HG02588 (cell line): ENCODE measurements at regions not wholly inside any gene's neighbourhood (a gene's known extent, or its start where the extent isn't known, plus 50 kb on each side); places are given as distances from the start of the nearest gene placed in this dataset.

Experiments
- ATAC-seq: cut with Tn5 transposase; IDR thresholded peaks from one replicate; pipeline ENCODE4 v1.9.1; 2021; ENCODE audit warnings: mild to moderate bottlenecking, moderate library complexity; ENCODE audit not compliant: unreplicated experiment

GRCh38 chr4:123788577-123788976 is 392.0 kb downstream of the SPRY1 start:
- no peak for ATAC-seq

- ATAC-seq, result no peak
Measured at GRCh38 chr4:123790681-123791080, 394.1 kb downstream of the SPRY1 start.

GRCh38 chr4:123802082-123802645 is 405.6 kb downstream of the SPRY1 start:
- no peak for ATAC-seq

- no peak for ATAC-seq
Measured at GRCh38 chr4:123802933-123803332, 406.3 kb downstream of the SPRY1 start.

GRCh38 chr4:123804196-123804721 is 407.7 kb downstream of the SPRY1 start:
- ATAC-seq, result no peak

GRCh38 chr4:123806056-123806455 is 409.5 kb downstream of the SPRY1 start:
- ATAC-seq, result no peak

GRCh38 chr4:123807187-123807586 is 410.6 kb downstream of the SPRY1 start:
- ATAC-seq, result no peak

GRCh38 chr4:123807866-123808265 is 411.3 kb downstream of the SPRY1 start:
- ATAC-seq, result no peak

- no peak for ATAC-seq
Measured at GRCh38 chr4:123809864-123810263, 413.3 kb downstream of the SPRY1 start.

GRCh38 chr4:123812066-123812390 is 415.4 kb downstream of the SPRY1 start:
- no peak for ATAC-seq

GRCh38 chr4:123813901-123814300 is 417.3 kb downstream of the SPRY1 start:
- no peak for ATAC-seq

- no peak for ATAC-seq
Measured at GRCh38 chr4:123816462-123816861, 419.9 kb downstream of the SPRY1 start.

- ATAC-seq, result no peak
Measured at GRCh38 chr4:123817025-123817688, 420.6 kb downstream of the SPRY1 start.

GRCh38 chr4:123819362-123820035 is 422.9 kb downstream of the SPRY1 start:
- no peak for ATAC-seq

GRCh38 chr4:123821861-123822260 is 425.3 kb downstream of the SPRY1 start:
- no peak for ATAC-seq

- ATAC-seq, result no peak
Measured at GRCh38 chr4:123822353-123822752, 425.8 kb downstream of the SPRY1 start.

GRCh38 chr4:123823244-123823643 is 426.6 kb downstream of the SPRY1 start:
- ATAC-seq, result no peak

- ATAC-seq, result no peak
Measured at GRCh38 chr4:123824524-123824923, 427.9 kb downstream of the SPRY1 start.

GRCh38 chr4:123825596-123826291 is 429.1 kb downstream of the SPRY1 start:
- no peak for ATAC-seq

- no peak for ATAC-seq
Measured at GRCh38 chr4:123826896-123827295, 430.3 kb downstream of the SPRY1 start.

- ATAC-seq, result no peak
Measured at GRCh38 chr4:123827511-123827910, 430.9 kb downstream of the SPRY1 start.

- no peak for ATAC-seq
Measured at GRCh38 chr4:123830930-123831329, 434.3 kb downstream of the SPRY1 start.
